Hematopoietic multipotent progenitor cell (in vitro differentiated cells): ENCODE measurements at regions not wholly inside any gene's neighbourhood (a gene's known extent, or its start where the extent isn't known, plus 50 kb on each side); places are given as distances from the start of the nearest gene placed in this dataset.
"Not testable (repeated sequence)": the region's sequence is repeated elsewhere in the genome, so short reads cannot be mapped to it uniquely, and the experiment has no call there.

Experiments used
- DNase-seq, 3 donors: peaks; one replicate each; pipeline ENCODE4 v3.0.0-alpha.2; 2011 to 2015; ENCODE audit warnings: low read depth in 2 of 3, low spot score in 2 of 3

GRCh38 chr20:26134606-26135005, 438.0 kb upstream of the ZNF337 start:
- no peak for DNase-seq

GRCh38 chr20:26133794-26134193, 437.1 kb upstream of the ZNF337 start:
- not testable (repeated sequence) for DNase-seq

GRCh38 chr20:26120920-26121319, 424.3 kb upstream of the ZNF337 start:
- DNase-seq = not testable (repeated sequence)

- DNase-seq = not testable (repeated sequence)
Observed at GRCh38 chr20:26094498-26094897, 397.8 kb upstream of the ZNF337 start.

- DNase-seq = not testable (repeated sequence)
Observed at GRCh38 chr20:26091921-26092320, 395.3 kb upstream of the ZNF337 start.

GRCh38 chr20:26086195-26086594, 389.5 kb upstream of the ZNF337 start:
- DNase-seq = not testable (repeated sequence)

GRCh38 chr20:26073972-26074371, 377.3 kb upstream of the ZNF337 start:
- DNase-seq = not testable (repeated sequence)

GRCh38 chr20:26059324-26059723, 362.7 kb upstream of the ZNF337 start:
- DNase-seq = not testable (repeated sequence)

GRCh38 chr20:26058446-26058845, 361.8 kb upstream of the ZNF337 start:
- not testable (repeated sequence) for DNase-seq

GRCh38 chr20:26057135-26057752, 360.6 kb upstream of the ZNF337 start:
- DNase-seq = not testable (repeated sequence)

GRCh38 chr20:26025792-26026191, 329.1 kb upstream of the ZNF337 start:
- DNase-seq = not testable (repeated sequence)

GRCh38 chr20:26010942-26011276, 314.3 kb upstream of the ZNF337 start:
- not testable (repeated sequence) for DNase-seq

GRCh38 chr20:26010224-26010941, 313.7 kb upstream of the ZNF337 start:
- DNase-seq = peak in 1 of 3 donors; percentile 42

- DNase-seq = peak in 2 of 3 donors; percentile 84 to 91
Observed at GRCh38 chr20:26009402-26010223, 313.0 kb upstream of the ZNF337 start.

- not testable (repeated sequence) for DNase-seq
Observed at GRCh38 chr20:26008026-26008425, 311.4 kb upstream of the ZNF337 start.

GRCh38 chr20:26006164-26006563, 309.5 kb upstream of the ZNF337 start:
- not testable (repeated sequence) for DNase-seq

GRCh38 chr20:26003959-26004358, 307.3 kb upstream of the ZNF337 start:
- not testable (repeated sequence) for DNase-seq

- not testable (repeated sequence) for DNase-seq
Observed at GRCh38 chr20:25997367-25998038, 300.9 kb upstream of the ZNF337 start.

GRCh38 chr20:25992146-25992545, 295.5 kb upstream of the ZNF337 start:
- no peak for DNase-seq

GRCh38 chr20:25991756-25992130, 295.1 kb upstream of the ZNF337 start:
- DNase-seq = no peak
